Neural progenitor cell (in vitro differentiated cells): ENCODE measurements at regions not wholly inside any gene's neighbourhood (a gene's known extent, or its start where the extent isn't known, plus 50 kb on each side); places are given as distances from the start of the nearest gene placed in this dataset.

Experiments
- EZH2 ChIP-seq: fragments of 200-600 bp; sonication (generic); IDR thresholded peaks from 2 replicates; pipeline ENCODE4 v1.6.1; 2017; ENCODE audit warnings: antibody characterized with exemption, mild to moderate bottlenecking, moderate library complexity
- TF ChIP-seq, protein P1 (sequence below): fragments of 200-600 bp; sonication (generic); IDR thresholded peaks from 2 replicates; pipeline ENCODE4 v1.5.1; 2017; ENCODE audit warnings: antibody characterized with exemption, mild to moderate bottlenecking

DNA sequence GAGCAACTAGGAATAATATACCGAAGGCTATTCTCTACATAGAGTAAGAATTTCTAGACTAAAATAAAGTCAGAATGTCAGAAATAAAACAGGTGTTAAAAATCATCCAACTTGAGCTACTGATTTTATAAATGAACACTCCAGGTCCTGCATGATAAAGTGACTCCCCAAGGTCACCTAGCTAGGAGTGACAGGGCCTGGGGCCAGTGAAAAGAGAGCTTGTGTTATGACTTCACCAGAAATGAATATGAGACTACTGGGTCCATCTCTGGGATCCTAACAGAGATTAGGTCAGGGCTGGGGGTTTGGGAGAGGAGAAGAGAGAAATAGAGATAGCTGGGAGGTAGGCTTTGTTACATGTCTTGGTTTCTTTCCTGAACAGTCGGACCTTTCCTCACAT is 89.7 kb upstream of the CYP1B1 start:
- TF ChIP-seq, protein P1, sequence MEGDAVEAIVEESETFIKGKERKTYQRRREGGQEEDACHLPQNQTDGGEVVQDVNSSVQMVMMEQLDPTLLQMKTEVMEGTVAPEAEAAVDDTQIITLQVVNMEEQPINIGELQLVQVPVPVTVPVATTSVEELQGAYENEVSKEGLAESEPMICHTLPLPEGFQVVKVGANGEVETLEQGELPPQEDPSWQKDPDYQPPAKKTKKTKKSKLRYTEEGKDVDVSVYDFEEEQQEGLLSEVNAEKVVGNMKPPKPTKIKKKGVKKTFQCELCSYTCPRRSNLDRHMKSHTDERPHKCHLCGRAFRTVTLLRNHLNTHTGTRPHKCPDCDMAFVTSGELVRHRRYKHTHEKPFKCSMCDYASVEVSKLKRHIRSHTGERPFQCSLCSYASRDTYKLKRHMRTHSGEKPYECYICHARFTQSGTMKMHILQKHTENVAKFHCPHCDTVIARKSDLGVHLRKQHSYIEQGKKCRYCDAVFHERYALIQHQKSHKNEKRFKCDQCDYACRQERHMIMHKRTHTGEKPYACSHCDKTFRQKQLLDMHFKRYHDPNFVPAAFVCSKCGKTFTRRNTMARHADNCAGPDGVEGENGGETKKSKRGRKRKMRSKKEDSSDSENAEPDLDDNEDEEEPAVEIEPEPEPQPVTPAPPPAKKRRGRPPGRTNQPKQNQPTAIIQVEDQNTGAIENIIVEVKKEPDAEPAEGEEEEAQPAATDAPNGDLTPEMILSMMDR, result no peak
- TF ChIP-seq EZH2, result no peak
